Sigmoid colon (tissue), 4 donors: ENCODE measurements at regions not wholly inside any gene's neighbourhood (a gene's known extent, or its start where the extent isn't known, plus 50 kb on each side); places are given as distances from the start of the nearest gene placed in this dataset.

Source experiments
- EP300 ChIP-seq, 4 donors: sonication (generic); formaldehyde crosslinking; IDR thresholded peaks; one replicate each; pipeline ENCODE4 v1.6.1; 2017; ENCODE audit warnings: antibody characterized with exemption in 4 of 4
- POLR2A ChIP-seq, 2 donors: fragments of 450-650 bp; IDR thresholded peaks; one replicate each; pipeline ENCODE4 v1.6.1; 2016; ENCODE audit warnings: antibody characterized with exemption in 2 of 2, mild to moderate bottlenecking in 2 of 2, moderate library complexity in 2 of 2
- POLR2AphosphoS5 ChIP-seq, 4 donors: sonication (generic); formaldehyde crosslinking; IDR thresholded peaks; one replicate each; pipeline ENCODE4 v1.6.1; 2017; ENCODE audit warnings: antibody characterized with exemption in 4 of 4
- TF ChIP-seq, protein P1 (sequence below), 4 experiments: fragments of 450-650 bp in 3 of 4; fragments of 200-600 bp in 1 of 4; IDR thresholded peaks; one replicate each; pipeline ENCODE4 v1.5.1; 2016 to 2019; ENCODE audit warnings: antibody characterized with exemption in 4 of 4, mild to moderate bottlenecking in 3 of 4, moderate library complexity in 2 of 4

DNA sequence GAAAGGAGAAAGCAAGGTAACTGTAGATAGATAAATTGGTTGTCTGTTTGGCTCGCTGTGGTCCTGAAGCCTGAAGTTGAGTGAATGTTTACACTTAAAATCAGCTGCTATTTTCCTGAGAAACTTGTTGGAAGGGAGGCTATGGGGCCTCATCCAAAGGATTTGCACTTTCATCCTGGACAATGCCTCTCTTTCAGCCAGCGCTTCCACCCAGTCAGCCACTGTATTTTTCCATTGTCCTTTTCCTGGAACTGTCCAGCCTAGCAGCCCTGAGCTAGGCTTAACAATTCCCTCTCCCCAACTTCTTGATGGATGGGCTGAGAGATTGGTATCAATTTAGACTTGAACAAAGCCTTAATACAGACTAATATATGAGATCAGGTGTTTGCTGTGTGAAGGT is 429.2 kb downstream of the DMAC1 start:
- TF ChIP-seq, protein P1, sequence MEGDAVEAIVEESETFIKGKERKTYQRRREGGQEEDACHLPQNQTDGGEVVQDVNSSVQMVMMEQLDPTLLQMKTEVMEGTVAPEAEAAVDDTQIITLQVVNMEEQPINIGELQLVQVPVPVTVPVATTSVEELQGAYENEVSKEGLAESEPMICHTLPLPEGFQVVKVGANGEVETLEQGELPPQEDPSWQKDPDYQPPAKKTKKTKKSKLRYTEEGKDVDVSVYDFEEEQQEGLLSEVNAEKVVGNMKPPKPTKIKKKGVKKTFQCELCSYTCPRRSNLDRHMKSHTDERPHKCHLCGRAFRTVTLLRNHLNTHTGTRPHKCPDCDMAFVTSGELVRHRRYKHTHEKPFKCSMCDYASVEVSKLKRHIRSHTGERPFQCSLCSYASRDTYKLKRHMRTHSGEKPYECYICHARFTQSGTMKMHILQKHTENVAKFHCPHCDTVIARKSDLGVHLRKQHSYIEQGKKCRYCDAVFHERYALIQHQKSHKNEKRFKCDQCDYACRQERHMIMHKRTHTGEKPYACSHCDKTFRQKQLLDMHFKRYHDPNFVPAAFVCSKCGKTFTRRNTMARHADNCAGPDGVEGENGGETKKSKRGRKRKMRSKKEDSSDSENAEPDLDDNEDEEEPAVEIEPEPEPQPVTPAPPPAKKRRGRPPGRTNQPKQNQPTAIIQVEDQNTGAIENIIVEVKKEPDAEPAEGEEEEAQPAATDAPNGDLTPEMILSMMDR (IDR thresholded peaks at IDR 0.05): no peak
- TF ChIP-seq POLR2A (IDR thresholded peaks at IDR 0.05) (no peak), POLR2AphosphoS5 (IDR thresholded peaks at IDR 0.05) (no peak), EP300 (IDR thresholded peaks at IDR 0.05) (no peak)
